Suprapubic skin (tissue), 4 donors: ENCODE measurements at regions not wholly inside any gene's neighbourhood (a gene's known extent, or its start where the extent isn't known, plus 50 kb on each side); places are given as distances from the start of the nearest gene placed in this dataset.

ENCODE experiments used
- DNase-seq, 2 donors: peaks; one replicate each; pipeline ENCODE4 v3.0.0-alpha.2; 2019; ENCODE audit warnings: low spot score in 2 of 2
- H3K27ac ChIP-seq: fragments of 200-600 bp; sonication (generic); one replicate; pipeline ENCODE4 v1.5.1; 2019
- H3K27me3 ChIP-seq: fragments of 200-600 bp; sonication (generic); one replicate; pipeline ENCODE4 v1.5.1; 2019
- H3K36me3 ChIP-seq: fragments of 200-600 bp; sonication (generic); one replicate; pipeline ENCODE4 v1.5.1; 2019
- H3K4me1 ChIP-seq: fragments of 200-600 bp; sonication (generic); one replicate; pipeline ENCODE4 v1.5.1; 2019
- H3K4me3 ChIP-seq: fragments of 200-600 bp; sonication (generic); one replicate; pipeline ENCODE4 v1.5.1; 2019; ENCODE audit warnings: mild to moderate bottlenecking
- H3K9me3 ChIP-seq: fragments of 200-600 bp; sonication (generic); one replicate; pipeline ENCODE4 v1.5.1; 2019
- EP300 ChIP-seq: sonication (generic); formaldehyde crosslinking; IDR thresholded peaks from one replicate; pipeline ENCODE4 v1.6.1; 2017; ENCODE audit warnings: antibody characterized with exemption
- POLR2A ChIP-seq, 2 donors: fragments of 450-650 bp; IDR thresholded peaks; one replicate each; pipeline ENCODE4 v1.6.1; 2017; ENCODE audit warnings: antibody characterized with exemption in 2 of 2, mild to moderate bottlenecking in 2 of 2, moderate library complexity in 2 of 2
- POLR2AphosphoS5 ChIP-seq, 3 donors: sonication (generic); formaldehyde crosslinking; IDR thresholded peaks; one replicate each; pipeline ENCODE4 v1.6.1; 2017; ENCODE audit warnings: antibody characterized with exemption in 3 of 3
- WGBS: methylation state at CpG from one replicate; pipeline ENCODE4 v1.1.5; 2018; 5-methylcytosine and 5-hydroxymethylcytosine counted together
- TF ChIP-seq, protein P1 (sequence below), 2 donors: fragments of 200-600 bp in 1 of 2; fragments of 450-650 bp in 1 of 2; sonication (generic) in 1 of 2; IDR thresholded peaks; one replicate each; pipeline ENCODE4 v1.5.1; 2016 to 2019; ENCODE audit warnings: antibody characterized with exemption in 2 of 2, mild to moderate bottlenecking in 1 of 2, moderate library complexity in 1 of 2

GRCh38 chr13:48885027-48885395, 90.7 kb upstream of the FNDC3A start:
- no peak for DNase-seq
- H3K27me3 ChIP-seq = no peaks in the 10 kb centered on the region
- no peaks in the 10 kb centered on the region for H3K4me1 ChIP-seq
- H3K27ac ChIP-seq = no peak overlapping the region
- H3K9me3 ChIP-seq = no peaks in the 10 kb centered on the region
- no peak overlapping the region for H3K4me3 ChIP-seq
- no peaks in the 10 kb centered on the region for H3K36me3 ChIP-seq
- TF ChIP-seq, protein P1, sequence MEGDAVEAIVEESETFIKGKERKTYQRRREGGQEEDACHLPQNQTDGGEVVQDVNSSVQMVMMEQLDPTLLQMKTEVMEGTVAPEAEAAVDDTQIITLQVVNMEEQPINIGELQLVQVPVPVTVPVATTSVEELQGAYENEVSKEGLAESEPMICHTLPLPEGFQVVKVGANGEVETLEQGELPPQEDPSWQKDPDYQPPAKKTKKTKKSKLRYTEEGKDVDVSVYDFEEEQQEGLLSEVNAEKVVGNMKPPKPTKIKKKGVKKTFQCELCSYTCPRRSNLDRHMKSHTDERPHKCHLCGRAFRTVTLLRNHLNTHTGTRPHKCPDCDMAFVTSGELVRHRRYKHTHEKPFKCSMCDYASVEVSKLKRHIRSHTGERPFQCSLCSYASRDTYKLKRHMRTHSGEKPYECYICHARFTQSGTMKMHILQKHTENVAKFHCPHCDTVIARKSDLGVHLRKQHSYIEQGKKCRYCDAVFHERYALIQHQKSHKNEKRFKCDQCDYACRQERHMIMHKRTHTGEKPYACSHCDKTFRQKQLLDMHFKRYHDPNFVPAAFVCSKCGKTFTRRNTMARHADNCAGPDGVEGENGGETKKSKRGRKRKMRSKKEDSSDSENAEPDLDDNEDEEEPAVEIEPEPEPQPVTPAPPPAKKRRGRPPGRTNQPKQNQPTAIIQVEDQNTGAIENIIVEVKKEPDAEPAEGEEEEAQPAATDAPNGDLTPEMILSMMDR (IDR thresholded peaks at IDR 0.05) = no peak
- no peak for TF ChIP-seq POLR2AphosphoS5 (IDR thresholded peaks at IDR 0.05)
- TF ChIP-seq POLR2A (IDR thresholded peaks at IDR 0.05) = no peak
- TF ChIP-seq EP300 = no peak

DNA sequence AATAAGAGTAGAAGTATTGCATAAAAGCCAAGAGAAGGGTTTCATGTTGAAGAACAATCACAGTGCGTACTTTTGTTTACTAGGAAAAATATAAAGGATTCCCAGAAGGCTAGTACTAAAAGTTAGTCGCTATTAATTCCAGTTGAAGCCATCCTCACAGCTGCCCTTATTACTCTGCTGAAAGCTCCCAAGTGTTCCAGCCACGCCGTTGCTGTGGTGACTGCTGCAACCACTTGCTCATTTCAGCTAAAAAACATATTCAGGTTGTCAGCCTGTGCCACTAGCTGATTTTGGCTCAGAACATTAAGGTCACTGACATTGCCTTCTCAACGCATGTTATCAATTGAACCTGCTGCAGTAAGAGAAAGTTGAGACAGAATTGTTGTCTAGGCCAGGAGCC, 87.1 kb upstream of the FNDC3A start:
- Histone ChIP-seq H3K36me3 (no peaks in the 10 kb centered on the region), H3K27me3 (no peaks in the 10 kb centered on the region), H3K9me3 (no peaks in the 10 kb centered on the region), H3K27ac (no peak overlapping the region), H3K4me1 (no peaks in the 10 kb centered on the region), H3K4me3 (no peak overlapping the region)
- DNase-seq = no peak
- WGBS = 93% methylated on average over 5 of the region's 5 CpGs
- TF ChIP-seq POLR2A (IDR thresholded peaks at IDR 0.05) (no peak), EP300 (no peak), POLR2AphosphoS5 (IDR thresholded peaks at IDR 0.05) (no peak)
- TF ChIP-seq, protein P1 (IDR thresholded peaks at IDR 0.05) = no peak

GRCh38 chr13:48890391-48890790, 85.3 kb upstream of the FNDC3A start:
- WGBS = 52% methylated on average over 3 of the region's 3 CpGs
- no peaks in the 10 kb centered on the region for H3K36me3 ChIP-seq
- no peaks in the 10 kb centered on the region for H3K4me1 ChIP-seq
- no peak overlapping the region for H3K4me3 ChIP-seq
- no peak overlapping the region for H3K27ac ChIP-seq
- H3K27me3 ChIP-seq = no peaks in the 10 kb centered on the region
- no peak for DNase-seq
- TF ChIP-seq EP300 (no peak), POLR2A (IDR thresholded peaks at IDR 0.05) (no peak), POLR2AphosphoS5 (IDR thresholded peaks at IDR 0.05) (no peak)
- TF ChIP-seq, protein P1 (IDR thresholded peaks at IDR 0.05) = no peak
- H3K9me3 ChIP-seq = no peaks in the 10 kb centered on the region

DNA sequence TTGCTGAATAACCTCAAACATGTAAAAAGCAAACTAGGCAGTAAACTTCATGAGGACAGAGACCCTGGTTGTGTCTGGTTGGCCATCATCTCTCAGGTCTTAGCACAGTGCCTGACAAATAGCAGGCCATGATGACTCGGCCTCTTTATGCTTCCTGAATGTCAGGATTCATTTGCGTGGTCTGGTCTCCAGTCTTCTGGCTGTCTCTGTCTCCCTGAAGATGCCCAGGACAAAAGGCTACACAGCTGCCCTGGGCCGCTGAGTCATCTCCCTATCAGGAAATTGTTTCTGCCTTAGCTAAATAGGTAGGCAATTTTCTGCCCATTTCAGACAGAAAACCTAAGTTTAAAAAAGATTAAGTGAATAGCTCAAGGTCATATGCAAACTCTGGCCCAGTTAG, 84.1 kb upstream of the FNDC3A start:
- H3K27ac ChIP-seq = no peak overlapping the region
- no peak for TF ChIP-seq EP300
- TF ChIP-seq POLR2A (IDR thresholded peaks at IDR 0.05) = no peak
- TF ChIP-seq, protein P1 (IDR thresholded peaks at IDR 0.05) = no peak
- TF ChIP-seq POLR2AphosphoS5 (IDR thresholded peaks at IDR 0.05) = no peak

DNA sequence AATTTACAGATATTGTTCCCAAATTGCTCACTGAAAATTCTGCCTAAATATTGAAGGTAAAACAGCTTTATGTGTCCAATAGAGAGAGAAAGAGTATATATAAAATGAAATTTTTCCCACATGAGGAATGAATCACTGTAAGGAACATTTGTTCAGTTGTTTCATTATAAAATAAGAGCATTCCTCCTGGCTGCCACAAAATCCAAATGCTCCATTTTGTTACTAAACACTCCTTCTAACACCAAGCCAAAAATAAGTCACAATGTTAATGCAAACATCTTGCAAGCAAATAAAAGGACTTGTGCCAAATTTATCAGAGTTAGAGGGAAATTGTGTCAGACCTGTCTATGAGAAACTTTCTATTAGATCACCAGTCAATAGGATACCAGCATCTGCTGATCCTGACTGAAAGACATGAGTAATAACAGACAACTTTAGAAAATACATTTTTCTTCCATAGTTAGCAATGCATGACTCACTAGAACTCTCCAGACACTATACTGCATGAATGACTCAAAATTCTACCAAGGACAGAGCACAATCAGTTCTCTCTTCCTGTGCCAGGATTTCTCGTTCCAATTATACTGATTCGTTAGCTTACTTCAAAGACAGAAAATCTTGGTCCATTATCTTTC, 83.5 kb upstream of the FNDC3A start:
- no peaks in the 10 kb centered on the region for H3K27me3 ChIP-seq
- no peaks in the 10 kb centered on the region for H3K4me1 ChIP-seq
- no peaks in the 10 kb centered on the region for H3K9me3 ChIP-seq
- no peak for DNase-seq
- no peaks in the 10 kb centered on the region for H3K36me3 ChIP-seq
- TF ChIP-seq POLR2A (IDR thresholded peaks at IDR 0.05) (no peak), EP300 (no peak), POLR2AphosphoS5 (IDR thresholded peaks at IDR 0.05) (no peak)
- TF ChIP-seq, protein P1 (IDR thresholded peaks at IDR 0.05) = no peak
- no peak overlapping the region for H3K4me3 ChIP-seq
- H3K27ac ChIP-seq = no peak overlapping the region
- 20% methylated on average over 2 of the region's 2 CpGs for WGBS

More for the DNA sequence above, 84.1 kb upstream of the FNDC3A start:
- H3K36me3 ChIP-seq = no peaks in the 10 kb centered on the region
- no peak overlapping the region for H3K4me3 ChIP-seq
- DNase-seq = no peak
- H3K9me3 ChIP-seq = no peaks in the 10 kb centered on the region
- H3K27me3 ChIP-seq = no peaks in the 10 kb centered on the region
- WGBS = 66% methylated on average over 3 of the region's 3 CpGs
- no peaks in the 10 kb centered on the region for H3K4me1 ChIP-seq
